IPS-20b (cell line): ENCODE measurements at regions not wholly inside any gene's neighbourhood (a gene's known extent, or its start where the extent isn't known, plus 50 kb on each side); places are given as distances from the start of the nearest gene placed in this dataset.

Experiments
- H3K27ac ChIP-seq: one replicate; pipeline ENCODE4 v1.5.1; 2013; ENCODE audit warnings: low read length
- H3K27me3 ChIP-seq: 2 replicates; pipeline ENCODE4 v1.6.1; 2013; ENCODE audit warnings: mild to moderate bottlenecking, low read length, inconsistent platforms; ENCODE audit not compliant: insufficient read depth
- H3K36me3 ChIP-seq: 2 replicates; pipeline ENCODE4 v1.6.1; 2013; ENCODE audit warnings: low read depth, mild to moderate bottlenecking, inconsistent platforms, low read length, moderate library complexity; ENCODE audit not compliant: insufficient read depth
- H3K4me1 ChIP-seq: 2 replicates; pipeline ENCODE4 v1.6.1; 2013; ENCODE audit warnings: mild to moderate bottlenecking, control low read depth, inconsistent platforms, low read length, moderate library complexity; ENCODE audit not compliant: insufficient read depth
- H3K4me3 ChIP-seq: 2 replicates; pipeline ENCODE4 v1.5.1; 2013; ENCODE audit warnings: mild to moderate bottlenecking, low read length, inconsistent platforms
- H3K9ac ChIP-seq: 2 replicates; pipeline ENCODE4 v1.6.1; 2013; ENCODE audit warnings: low read depth, mild to moderate bottlenecking, inconsistent platforms, low read length, moderate library complexity
- H3K9me3 ChIP-seq: 2 replicates; pipeline ENCODE4 v1.6.1; 2013; ENCODE audit warnings: mild to moderate bottlenecking, low read depth, low read length, inconsistent platforms; ENCODE audit not compliant: insufficient read depth

GRCh38 chr16:5502944-5503343 is 405.3 kb upstream of the EEF2KMT start:
- Histone ChIP-seq H3K36me3 (no peaks in the 10 kb centered on the region), H3K4me1 (no peaks in the 10 kb centered on the region), H3K9ac (no peak overlapping the region), H3K9me3 (peaks cover 3% of the 10 kb centered on the region; the same call in 1 of the 2 replicates), H3K4me3 (no peak overlapping the region), H3K27me3 (no peaks in the 10 kb centered on the region), H3K27ac (no peak overlapping the region)

- H3K36me3 ChIP-seq = no peaks in the 10 kb centered on the region
- no peak overlapping the region for H3K4me3 ChIP-seq
- no peaks in the 10 kb centered on the region for H3K27me3 ChIP-seq
- H3K4me1 ChIP-seq = no peaks in the 10 kb centered on the region
- H3K27ac ChIP-seq = no peak overlapping the region
- no peak overlapping the region for H3K9ac ChIP-seq
- H3K9me3 ChIP-seq = peaks cover 3% of the 10 kb centered on the region; the same call in 1 of the 2 replicates
Observed at GRCh38 chr16:5502467-5502869, 404.9 kb upstream of the EEF2KMT start.

GRCh38 chr16:5500526-5500925 is 402.9 kb upstream of the EEF2KMT start:
- Histone ChIP-seq H3K9me3 (peaks cover 3% of the 10 kb centered on the region; the same call in 1 of the 2 replicates), H3K9ac (no peak overlapping the region), H3K27ac (no peak overlapping the region), H3K36me3 (no peaks in the 10 kb centered on the region), H3K27me3 (no peaks in the 10 kb centered on the region), H3K4me1 (no peaks in the 10 kb centered on the region), H3K4me3 (no peak overlapping the region)

- Histone ChIP-seq H3K4me3 (no peak overlapping the region), H3K36me3 (no peaks in the 10 kb centered on the region), H3K4me1 (no peaks in the 10 kb centered on the region), H3K9me3 (peaks cover 3% of the 10 kb centered on the region; the same call in 1 of the 2 replicates), H3K9ac (no peak overlapping the region), H3K27me3 (no peaks in the 10 kb centered on the region), H3K27ac (no peak overlapping the region)
Observed at GRCh38 chr16:5498562-5498961, 401.0 kb upstream of the EEF2KMT start.

GRCh38 chr16:5496013-5496412 is 398.4 kb upstream of the EEF2KMT start:
- Histone ChIP-seq H3K4me3 (no peak overlapping the region), H3K27ac (no peak overlapping the region), H3K27me3 (no peaks in the 10 kb centered on the region), H3K9me3 (peaks cover 3% of the 10 kb centered on the region; the same call in 1 of the 2 replicates), H3K36me3 (no peaks in the 10 kb centered on the region), H3K4me1 (no peaks in the 10 kb centered on the region), H3K9ac (no peak overlapping the region)

GRCh38 chr16:5490499-5490898 is 392.9 kb upstream of the EEF2KMT start:
- Histone ChIP-seq H3K27ac (no peak overlapping the region), H3K4me1 (no peaks in the 10 kb centered on the region; the same call in 1 of the 2 replicates), H3K4me3 (no peak overlapping the region), H3K9me3 (no peaks in the 10 kb centered on the region), H3K9ac (no peak overlapping the region), H3K36me3 (no peaks in the 10 kb centered on the region), H3K27me3 (no peaks in the 10 kb centered on the region)

GRCh38 chr16:5488581-5488980 is 391.0 kb upstream of the EEF2KMT start:
- no peaks in the 10 kb centered on the region; the same call in 1 of the 2 replicates for H3K4me1 ChIP-seq
- no peaks in the 10 kb centered on the region for H3K9me3 ChIP-seq
- no peaks in the 10 kb centered on the region for H3K27me3 ChIP-seq
- no peaks in the 10 kb centered on the region for H3K36me3 ChIP-seq
- H3K4me3 ChIP-seq = no peak overlapping the region
- H3K27ac ChIP-seq = no peak overlapping the region
- no peak overlapping the region for H3K9ac ChIP-seq

GRCh38 chr16:5487728-5488127 is 390.1 kb upstream of the EEF2KMT start:
- Histone ChIP-seq H3K36me3 (no peaks in the 10 kb centered on the region), H3K4me3 (no peak overlapping the region), H3K27ac (no peak overlapping the region), H3K9me3 (no peaks in the 10 kb centered on the region), H3K27me3 (no peaks in the 10 kb centered on the region), H3K4me1 (no peaks in the 10 kb centered on the region; the same call in 1 of the 2 replicates), H3K9ac (no peak overlapping the region)

GRCh38 chr16:5482256-5482655 is 384.7 kb upstream of the EEF2KMT start:
- H3K36me3 ChIP-seq = no peaks in the 10 kb centered on the region
- H3K27ac ChIP-seq = no peak overlapping the region
- H3K9ac ChIP-seq = no peak overlapping the region
- peaks cover 19% of the 10 kb centered on the region; the same call in 1 of the 2 replicates for H3K27me3 ChIP-seq
- H3K9me3 ChIP-seq = no peaks in the 10 kb centered on the region
- H3K4me3 ChIP-seq = no peak overlapping the region
- peaks cover 14% of the 10 kb centered on the region; the same call in 1 of the 2 replicates for H3K4me1 ChIP-seq

- no peaks in the 10 kb centered on the region for H3K36me3 ChIP-seq
- H3K4me3 ChIP-seq = no peak overlapping the region
- H3K9ac ChIP-seq = no peak overlapping the region
- peaks cover 14% of the 10 kb centered on the region; the same call in 1 of the 2 replicates for H3K4me1 ChIP-seq
- H3K9me3 ChIP-seq = no peaks in the 10 kb centered on the region
- H3K27ac ChIP-seq = no peak overlapping the region
- peaks cover 19% of the 10 kb centered on the region; the same call in 1 of the 2 replicates for H3K27me3 ChIP-seq
Observed at GRCh38 chr16:5480431-5481195, 383.0 kb upstream of the EEF2KMT start.

- Histone ChIP-seq H3K4me1 (peaks cover 14% of the 10 kb centered on the region; the same call in 1 of the 2 replicates), H3K9ac (no peak overlapping the region), H3K4me3 (no peak overlapping the region), H3K36me3 (no peaks in the 10 kb centered on the region), H3K27me3 (peaks cover 19% of the 10 kb centered on the region), H3K27ac (no peak overlapping the region), H3K9me3 (no peaks in the 10 kb centered on the region)
Observed at GRCh38 chr16:5479926-5480325, 382.3 kb upstream of the EEF2KMT start.

GRCh38 chr16:5478036-5478435 is 380.4 kb upstream of the EEF2KMT start:
- Histone ChIP-seq H3K36me3 (no peaks in the 10 kb centered on the region), H3K27ac (no peak overlapping the region), H3K27me3 (peaks cover 19% of the 10 kb centered on the region), H3K4me1 (peaks cover 14% of the 10 kb centered on the region; the same call in 1 of the 2 replicates), H3K4me3 (no peak overlapping the region), H3K9me3 (no peaks in the 10 kb centered on the region), H3K9ac (no peak overlapping the region)
